Prostate gland (tissue), 2 donors: ENCODE measurements at regions not wholly inside any gene's neighbourhood (a gene's known extent, or its start where the extent isn't known, plus 50 kb on each side); places are given as distances from the start of the nearest gene placed in this dataset.

Source experiments
- CTCF ChIP-seq, 4 experiments: fragments of 200-600 bp in 2 of 4; fragments of 450-650 bp in 2 of 4; sonication (generic) in 2 of 4; IDR thresholded peaks; 1 replicate in 3 of 4; 2 replicates in 1 of 4; pipeline ENCODE4 v1.5.1; 2016 to 2019; ENCODE audit warnings: antibody characterized with exemption in 4 of 4, mild to moderate bottlenecking in 2 of 4, moderate library complexity in 2 of 4
- POLR2A ChIP-seq: fragments of 450-650 bp; IDR thresholded peaks from one replicate; pipeline ENCODE4 v1.6.1; 2016; ENCODE audit warnings: antibody characterized with exemption, mild to moderate bottlenecking

- TF ChIP-seq CTCF (IDR thresholded peaks at IDR 0.05) (no peak), POLR2A (no peak)
Observed at GRCh38 chr22:47539374-47539773, 776.9 kb downstream of the TBC1D22A start.
